ENCODE measurements at regions not wholly inside any gene's neighbourhood (a gene's known extent, or its start where the extent isn't known, plus 50 kb on each side); places are given as distances from the start of the nearest gene placed in this dataset.

DNA sequence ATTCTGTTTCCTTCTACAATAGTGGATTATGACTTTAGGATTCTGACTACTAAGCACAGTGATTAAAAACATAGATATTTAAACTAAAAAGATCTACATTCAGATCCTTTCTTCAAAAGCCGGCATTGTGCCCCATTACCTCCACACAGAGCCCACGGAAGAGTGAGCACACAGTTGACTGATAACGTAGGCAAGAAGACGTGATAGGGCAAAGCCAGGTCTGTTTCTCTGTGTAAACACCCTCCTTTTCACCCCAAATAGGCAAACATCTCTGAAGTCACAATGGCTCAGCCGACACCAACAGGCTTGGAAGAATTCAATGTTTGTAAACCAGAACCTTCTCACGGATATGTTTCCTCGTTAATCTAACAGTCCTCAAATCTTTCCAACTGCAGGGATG is 302.9 kb downstream of the CMPK2 start:
- ChIA-PET POLR2A (no interaction called here), CTCF (no interaction called here)
- ATAC-seq (ENCODE audit: low read depth) (no peak), DNase-seq (no peak)
- H3K36me3 Mint-ChIP-seq (ENCODE audit: low read depth) = no peaks in the 10 kb centered on the region
- H3K27ac Mint-ChIP-seq = no peak overlapping the region
- no peaks in the 10 kb centered on the region for H3K9me3 Mint-ChIP-seq
- no peak overlapping the region for H3K4me3 Mint-ChIP-seq
- intact Hi-C loops (cut with micrococcal nuclease) = no loop called here
- H3K4me1 Mint-ChIP-seq = no peaks in the 10 kb centered on the region
- H3K27me3 Mint-ChIP-seq = no peaks in the 10 kb centered on the region
- TF ChIP-seq, protein P1, sequence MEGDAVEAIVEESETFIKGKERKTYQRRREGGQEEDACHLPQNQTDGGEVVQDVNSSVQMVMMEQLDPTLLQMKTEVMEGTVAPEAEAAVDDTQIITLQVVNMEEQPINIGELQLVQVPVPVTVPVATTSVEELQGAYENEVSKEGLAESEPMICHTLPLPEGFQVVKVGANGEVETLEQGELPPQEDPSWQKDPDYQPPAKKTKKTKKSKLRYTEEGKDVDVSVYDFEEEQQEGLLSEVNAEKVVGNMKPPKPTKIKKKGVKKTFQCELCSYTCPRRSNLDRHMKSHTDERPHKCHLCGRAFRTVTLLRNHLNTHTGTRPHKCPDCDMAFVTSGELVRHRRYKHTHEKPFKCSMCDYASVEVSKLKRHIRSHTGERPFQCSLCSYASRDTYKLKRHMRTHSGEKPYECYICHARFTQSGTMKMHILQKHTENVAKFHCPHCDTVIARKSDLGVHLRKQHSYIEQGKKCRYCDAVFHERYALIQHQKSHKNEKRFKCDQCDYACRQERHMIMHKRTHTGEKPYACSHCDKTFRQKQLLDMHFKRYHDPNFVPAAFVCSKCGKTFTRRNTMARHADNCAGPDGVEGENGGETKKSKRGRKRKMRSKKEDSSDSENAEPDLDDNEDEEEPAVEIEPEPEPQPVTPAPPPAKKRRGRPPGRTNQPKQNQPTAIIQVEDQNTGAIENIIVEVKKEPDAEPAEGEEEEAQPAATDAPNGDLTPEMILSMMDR (IDR thresholded peaks at IDR 0.05) = no peak

DNA sequence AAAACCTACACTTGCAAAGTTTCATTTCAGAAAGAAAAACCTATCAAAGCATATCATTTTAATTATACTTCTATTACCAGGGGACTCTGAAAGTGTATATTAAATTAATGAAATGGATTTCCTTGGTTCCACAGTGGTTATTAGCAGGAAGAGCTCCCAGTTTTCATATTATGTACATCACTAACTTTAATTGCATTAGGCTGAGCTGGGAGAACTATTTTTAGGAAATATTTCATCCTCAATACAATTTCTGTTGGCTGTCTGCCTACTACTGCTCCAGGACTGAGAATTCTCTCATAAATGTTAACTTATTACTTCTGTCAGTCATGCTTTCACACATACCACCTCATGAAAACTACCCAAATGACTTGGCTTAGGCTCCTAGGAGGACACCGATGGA is 301.4 kb downstream of the CMPK2 start:
- Mint-ChIP-seq H3K4me3 (no peak overlapping the region), H3K36me3 (ENCODE audit: low read depth) (no peaks in the 10 kb centered on the region), H3K4me1 (no peaks in the 10 kb centered on the region), H3K9me3 (no peaks in the 10 kb centered on the region), H3K27me3 (no peaks in the 10 kb centered on the region), H3K27ac (no peak overlapping the region)
- TF ChIP-seq, protein P1 (IDR thresholded peaks at IDR 0.05) = no peak
- DNase-seq (no peak), ATAC-seq (ENCODE audit: low read depth) (no peak)
- CTCF ChIA-PET = no interaction called here
- POLR2A ChIA-PET = no interaction called here
- intact Hi-C loops (cut with micrococcal nuclease) = no loop called here

DNA sequence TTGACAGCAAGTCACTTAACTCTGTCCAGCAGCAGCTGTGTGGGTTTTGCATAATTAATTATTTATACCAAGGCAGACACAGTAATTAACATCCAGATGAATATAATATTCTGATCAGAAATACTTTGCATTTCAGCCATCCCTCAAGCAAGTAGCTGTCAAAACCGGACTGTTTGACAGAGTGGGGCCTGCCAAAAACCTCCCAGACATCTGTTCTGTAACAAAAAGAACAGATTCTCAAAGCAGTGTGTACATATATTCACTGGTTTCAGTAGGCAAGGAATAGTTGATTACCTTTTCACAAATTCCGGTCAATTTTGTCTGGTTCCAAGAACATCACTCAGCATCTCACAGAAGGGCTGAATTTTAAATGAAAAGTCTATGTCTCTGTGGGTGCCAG is 291.6 kb downstream of the CMPK2 start:
- Mint-ChIP-seq H3K4me1 (no peaks in the 10 kb centered on the region), H3K27ac (no peak overlapping the region), H3K27me3 (no peaks in the 10 kb centered on the region), H3K36me3 (ENCODE audit: low read depth) (no peaks in the 10 kb centered on the region), H3K9me3 (no peaks in the 10 kb centered on the region), H3K4me3 (no peak overlapping the region)
- no peak for DNase-seq
- ChIA-PET CTCF (no interaction called here), POLR2A (no interaction called here)
- intact Hi-C loops (cut with micrococcal nuclease) = no loop called here
- no peak for ATAC-seq (ENCODE audit: low read depth)
- TF ChIP-seq, protein P1 (IDR thresholded peaks at IDR 0.05) = no peak

DNA sequence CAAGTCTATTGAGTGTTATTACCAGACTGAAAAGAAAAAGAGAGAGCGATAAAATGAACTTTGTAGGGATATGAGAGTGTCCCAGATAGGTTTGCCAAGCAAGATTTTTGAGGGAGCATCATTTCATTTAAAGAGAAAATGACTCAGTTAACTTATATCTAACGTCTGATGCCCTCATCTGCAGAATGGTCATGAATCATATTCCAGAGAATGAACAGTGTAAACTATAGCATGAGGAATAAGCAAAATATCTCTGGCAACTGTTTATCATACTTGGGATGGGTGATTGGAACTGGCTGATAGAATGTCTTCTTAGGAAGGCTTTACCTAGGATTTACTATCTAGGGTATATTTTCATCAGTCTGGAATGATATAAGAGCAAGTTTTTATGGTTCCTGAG is 289.4 kb downstream of the CMPK2 start:
- TF ChIP-seq, protein P1 (IDR thresholded peaks at IDR 0.05) = no peak
- Mint-ChIP-seq H3K9me3 (no peaks in the 10 kb centered on the region), H3K27me3 (no peaks in the 10 kb centered on the region), H3K4me1 (no peaks in the 10 kb centered on the region), H3K27ac (no peak overlapping the region), H3K36me3 (ENCODE audit: low read depth) (no peaks in the 10 kb centered on the region), H3K4me3 (no peak overlapping the region)
- CTCF ChIA-PET = no interaction called here
- intact Hi-C loops (cut with micrococcal nuclease) = no loop called here
- ATAC-seq (ENCODE audit: low read depth) (no peak), DNase-seq (no peak)
- POLR2A ChIA-PET = no interaction called here

DNA sequence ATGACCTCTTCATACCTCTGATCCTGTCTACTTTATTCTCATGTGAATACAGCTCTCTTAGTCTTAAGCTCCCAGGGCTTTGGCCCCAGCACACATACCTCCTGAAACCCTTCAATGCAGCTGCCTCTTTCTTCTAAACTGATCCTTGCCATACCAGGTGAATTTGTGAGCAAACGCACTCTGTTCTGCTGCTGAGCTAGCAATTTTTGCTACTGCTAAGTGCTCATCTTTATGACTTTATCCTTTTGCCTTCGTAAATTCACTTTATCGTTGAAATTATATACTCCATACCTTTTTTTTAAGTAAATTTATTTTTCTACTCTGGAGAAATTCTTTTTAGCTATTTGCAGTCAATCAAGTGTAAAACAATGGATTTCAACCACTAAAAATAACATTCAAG is 287.7 kb downstream of the CMPK2 start:
- ChIA-PET CTCF (no interaction called here), POLR2A (no interaction called here)
- Mint-ChIP-seq H3K4me1 (no peaks in the 10 kb centered on the region), H3K27me3 (no peaks in the 10 kb centered on the region), H3K9me3 (no peaks in the 10 kb centered on the region), H3K36me3 (ENCODE audit: low read depth) (no peaks in the 10 kb centered on the region), H3K4me3 (no peak overlapping the region), H3K27ac (no peak overlapping the region)
- TF ChIP-seq, protein P1 (IDR thresholded peaks at IDR 0.05) = no peak
- no peak for DNase-seq
- intact Hi-C loops (cut with micrococcal nuclease) = no loop called here
- ATAC-seq (ENCODE audit: low read depth) = no peak

Measured in activated B cell treated with CpG ODN at 0.5 μM for 24 hours (primary cell).